ENCODE measurements at regions not wholly inside any gene's neighbourhood (a gene's known extent, or its start where the extent isn't known, plus 50 kb on each side); places are given as distances from the start of the nearest gene placed in this dataset.
"Not testable (repeated sequence)": the region's sequence is repeated elsewhere in the genome, so short reads cannot be mapped to it uniquely, and the experiment has no call there.

DNA sequence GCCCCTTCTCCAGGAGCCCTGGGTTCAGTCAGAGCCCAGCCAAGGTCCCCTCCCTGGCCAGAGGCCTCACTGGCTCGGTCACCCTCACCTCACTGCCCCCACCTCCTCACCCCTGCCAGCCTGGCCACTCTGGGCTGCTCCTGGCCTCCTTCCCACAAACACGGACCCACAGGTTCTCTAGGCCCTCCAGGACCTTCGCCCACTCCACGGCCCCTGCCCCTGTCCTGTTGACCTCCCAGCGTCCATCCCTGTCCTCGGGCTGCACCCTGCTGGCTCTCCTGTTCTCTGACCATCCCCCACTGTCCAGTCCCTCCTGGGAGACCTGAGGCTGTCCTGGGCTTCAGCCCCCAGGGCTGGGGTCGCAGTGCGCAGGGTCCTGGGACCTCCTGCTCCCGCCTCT lies 173.3 kb downstream of the TMEM121 start:
- not testable (repeated sequence) for DNase-seq

DNA sequence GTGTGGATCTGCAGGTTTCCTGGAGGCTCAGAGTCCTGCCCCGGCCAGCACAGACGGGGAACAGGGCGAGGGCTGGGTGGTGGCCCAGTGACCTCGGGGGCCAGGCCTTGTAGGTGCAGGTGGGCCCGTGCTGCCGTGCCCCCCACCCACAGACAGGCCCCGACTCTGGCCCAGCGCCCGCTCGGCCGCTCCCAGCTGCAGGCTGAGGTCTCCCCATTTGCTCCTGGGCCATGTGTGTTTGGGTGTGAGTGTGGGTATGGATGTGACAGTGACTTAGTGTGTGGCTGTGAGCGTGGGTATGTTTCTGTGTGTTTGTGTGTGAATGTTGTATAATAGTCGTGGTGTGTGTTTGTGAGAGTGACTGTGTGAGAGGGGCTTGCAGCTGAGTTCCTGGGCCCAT lies 173.8 kb downstream of the TMEM121 start:
- DNase-seq, result not testable (repeated sequence)

DNA sequence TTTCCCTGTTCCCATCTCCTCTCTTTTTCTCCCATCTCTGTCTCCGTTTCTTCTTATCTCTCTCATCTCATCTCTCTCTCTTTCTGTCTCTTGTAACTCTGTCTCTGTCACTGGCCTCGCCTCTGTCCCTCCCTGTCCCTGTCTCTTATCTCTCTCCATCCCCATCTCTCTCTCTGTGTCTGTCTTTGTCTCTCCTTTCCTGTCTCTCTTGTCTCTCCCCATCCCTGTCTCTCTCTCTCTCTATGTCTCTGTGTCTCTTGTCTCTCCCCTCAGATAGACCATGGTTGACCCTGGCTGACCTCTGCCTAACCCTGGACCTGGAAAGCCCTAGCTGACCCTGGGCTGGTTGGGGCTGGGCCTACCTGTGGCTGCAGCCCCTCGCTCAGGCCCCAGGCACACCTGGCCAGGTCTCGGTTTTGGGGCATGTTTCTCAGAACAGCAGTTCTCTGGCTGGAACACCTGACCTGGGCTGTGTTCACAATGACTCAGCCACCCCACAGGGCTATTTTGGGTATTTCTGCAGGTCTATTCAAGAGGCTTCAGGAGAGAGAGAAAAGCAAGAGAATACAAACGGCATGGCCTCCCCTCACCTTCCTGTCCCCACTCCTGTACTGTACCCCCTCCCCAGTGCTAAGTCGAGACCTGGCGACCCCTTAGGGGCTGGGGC lies 174.4 kb downstream of the TMEM121 start:
- no peak for DNase-seq

DNA sequence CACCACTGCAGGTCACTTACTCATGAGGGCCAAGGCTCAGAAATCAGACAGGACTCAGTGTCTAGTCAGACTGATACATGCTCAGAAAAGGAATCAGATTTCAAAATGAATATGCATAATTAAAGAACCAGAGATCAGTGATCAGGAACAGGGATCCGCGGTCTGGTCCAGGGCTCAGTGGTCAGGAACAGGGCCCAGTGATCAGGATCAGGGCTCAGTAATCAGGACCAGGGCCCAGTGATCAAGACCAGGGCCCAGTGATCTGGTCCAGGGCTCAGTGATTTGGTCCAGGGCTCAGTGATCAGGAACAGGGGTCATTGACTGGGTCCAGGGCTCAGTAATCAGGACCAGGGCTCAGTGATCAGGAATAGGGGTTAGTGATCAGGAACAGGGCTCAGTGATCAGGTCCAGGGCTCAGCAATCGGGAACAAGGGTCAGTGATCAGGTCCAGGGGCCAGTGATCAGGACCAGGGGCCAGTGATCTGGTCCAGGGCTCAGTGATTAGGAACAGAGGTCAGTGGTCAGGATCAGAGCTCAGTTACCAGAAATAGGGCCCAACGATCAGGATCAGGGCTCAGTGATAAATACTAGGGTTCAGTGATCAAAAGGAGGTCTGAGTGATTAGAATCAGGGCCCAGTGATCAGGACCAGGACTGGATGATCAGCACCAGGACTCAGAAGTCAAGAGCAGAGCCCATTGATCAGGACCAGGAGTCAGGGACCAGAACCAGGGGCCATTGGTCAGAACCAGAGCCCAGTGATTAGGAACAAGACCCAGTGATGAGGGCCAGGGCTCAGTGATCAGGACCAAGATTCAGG lies 175.3 kb downstream of the TMEM121 start:
- no peak for DNase-seq

DNA sequence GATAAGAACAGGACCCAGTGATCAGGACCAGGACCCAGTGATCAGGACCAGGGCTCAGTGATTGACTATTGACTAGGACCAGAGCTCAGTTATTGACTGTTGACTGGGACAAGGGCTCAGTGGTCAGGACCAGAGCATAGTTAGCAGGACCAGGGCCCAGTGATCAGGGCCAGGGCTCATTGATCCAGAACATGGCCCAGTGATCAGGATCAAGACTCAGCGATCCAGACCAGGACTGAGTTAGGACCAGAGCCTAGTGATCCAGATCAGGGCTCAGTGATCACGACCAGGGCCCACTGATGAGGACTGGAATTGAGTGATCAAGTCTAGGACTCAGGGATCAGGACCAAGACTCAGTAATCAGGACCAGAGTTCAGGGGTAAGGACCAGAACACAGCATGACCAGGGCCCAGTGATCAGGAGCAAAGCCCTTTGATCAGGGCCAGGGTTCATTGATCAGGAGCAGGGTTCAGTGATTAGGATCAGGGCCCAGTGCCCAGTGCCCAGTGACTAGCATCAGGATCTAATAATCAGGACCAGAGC lies 176.0 kb downstream of the TMEM121 start:
- no peak for DNase-seq

DNA sequence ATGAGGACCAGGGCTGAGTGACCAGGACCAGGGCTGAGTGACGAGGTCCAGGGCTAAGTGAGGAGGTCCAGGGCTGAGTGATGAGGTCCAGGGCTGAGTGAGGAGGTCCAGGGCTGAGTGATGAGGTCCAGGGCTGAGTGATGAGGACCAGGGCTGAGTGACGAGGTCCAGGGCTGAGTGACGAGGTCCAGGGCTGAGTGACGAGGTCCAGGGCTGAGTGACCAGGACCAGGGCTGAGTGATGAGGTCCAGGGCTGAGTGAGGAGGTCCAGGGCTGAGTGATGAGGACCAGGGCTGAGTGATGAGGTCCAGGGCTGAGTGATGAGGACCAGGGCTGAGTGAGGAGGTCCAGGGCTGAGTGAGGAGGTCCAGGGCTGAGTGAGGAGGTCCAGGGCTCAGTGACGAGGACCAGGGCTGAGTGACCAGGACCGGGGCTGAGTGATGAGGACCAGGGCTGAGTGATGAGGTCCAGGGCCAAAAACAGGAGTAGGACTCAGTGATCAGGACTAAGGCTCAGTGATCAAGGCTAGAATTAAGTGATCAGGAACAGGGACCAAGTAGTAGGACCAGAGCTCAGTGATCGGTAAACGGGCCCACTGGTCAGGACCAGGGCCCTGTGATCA lies 176.8 kb downstream of the TMEM121 start:
- DNase-seq, result not testable (repeated sequence)

DNA sequence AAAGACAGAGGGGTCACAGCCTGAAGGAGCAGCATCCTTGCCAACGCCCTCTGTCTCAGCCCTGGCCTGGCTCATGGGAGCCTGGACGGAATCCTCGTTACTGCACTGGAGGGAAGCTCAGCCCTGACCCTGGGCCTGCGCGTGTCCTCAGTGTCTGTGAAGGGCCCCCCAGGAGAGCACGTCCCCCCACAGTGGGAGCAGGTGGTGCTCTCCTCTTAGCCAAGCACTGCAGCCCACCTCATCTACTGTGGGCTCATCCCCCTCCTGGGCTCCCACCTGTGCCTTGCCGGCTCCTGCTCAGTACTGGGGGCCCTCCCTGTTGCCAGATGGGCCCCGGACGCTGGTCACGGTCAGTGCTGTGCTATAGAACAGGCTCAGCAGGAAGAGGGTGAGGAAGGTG lies 177.7 kb downstream of the TMEM121 start:
- not testable (repeated sequence) for DNase-seq

DNA sequence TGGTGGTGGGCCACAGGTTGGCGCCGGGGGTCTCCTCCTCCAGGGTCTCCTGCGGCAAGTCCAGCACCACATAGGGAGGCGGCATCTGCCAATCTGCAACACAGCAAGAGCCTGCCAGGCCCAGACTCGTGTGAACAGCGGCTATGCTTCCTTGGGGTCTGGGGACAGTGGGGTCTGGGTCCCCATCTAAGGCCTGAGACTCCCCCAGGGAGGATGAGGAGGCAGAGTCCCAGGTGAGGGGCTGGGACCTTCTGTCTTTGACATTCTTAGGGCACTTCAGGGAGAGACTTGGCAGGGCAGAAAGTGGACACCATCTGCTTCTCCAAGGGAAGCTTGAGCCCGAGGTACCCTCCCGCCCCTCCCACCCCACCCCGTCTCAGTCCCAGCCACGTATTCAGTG lies 178.1 kb downstream of the TMEM121 start:
- not testable (repeated sequence) for DNase-seq

DNA sequence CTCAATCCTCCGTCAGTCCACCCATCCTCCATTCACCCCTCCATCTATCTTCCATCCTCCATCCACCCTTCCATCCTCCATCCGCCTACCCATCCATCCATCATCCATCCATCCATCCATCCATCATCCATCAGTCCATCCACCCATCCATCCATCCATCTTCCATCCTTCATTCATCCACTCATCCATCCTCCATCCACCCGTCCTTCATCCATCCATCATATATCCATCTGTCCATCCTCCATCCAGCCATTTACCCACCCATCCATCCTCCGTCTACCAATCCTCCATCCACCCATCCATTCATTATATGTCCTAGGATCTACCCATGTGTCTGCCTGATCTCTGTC lies 179.1 kb downstream of the TMEM121 start:
- not testable (repeated sequence) for DNase-seq

DNA sequence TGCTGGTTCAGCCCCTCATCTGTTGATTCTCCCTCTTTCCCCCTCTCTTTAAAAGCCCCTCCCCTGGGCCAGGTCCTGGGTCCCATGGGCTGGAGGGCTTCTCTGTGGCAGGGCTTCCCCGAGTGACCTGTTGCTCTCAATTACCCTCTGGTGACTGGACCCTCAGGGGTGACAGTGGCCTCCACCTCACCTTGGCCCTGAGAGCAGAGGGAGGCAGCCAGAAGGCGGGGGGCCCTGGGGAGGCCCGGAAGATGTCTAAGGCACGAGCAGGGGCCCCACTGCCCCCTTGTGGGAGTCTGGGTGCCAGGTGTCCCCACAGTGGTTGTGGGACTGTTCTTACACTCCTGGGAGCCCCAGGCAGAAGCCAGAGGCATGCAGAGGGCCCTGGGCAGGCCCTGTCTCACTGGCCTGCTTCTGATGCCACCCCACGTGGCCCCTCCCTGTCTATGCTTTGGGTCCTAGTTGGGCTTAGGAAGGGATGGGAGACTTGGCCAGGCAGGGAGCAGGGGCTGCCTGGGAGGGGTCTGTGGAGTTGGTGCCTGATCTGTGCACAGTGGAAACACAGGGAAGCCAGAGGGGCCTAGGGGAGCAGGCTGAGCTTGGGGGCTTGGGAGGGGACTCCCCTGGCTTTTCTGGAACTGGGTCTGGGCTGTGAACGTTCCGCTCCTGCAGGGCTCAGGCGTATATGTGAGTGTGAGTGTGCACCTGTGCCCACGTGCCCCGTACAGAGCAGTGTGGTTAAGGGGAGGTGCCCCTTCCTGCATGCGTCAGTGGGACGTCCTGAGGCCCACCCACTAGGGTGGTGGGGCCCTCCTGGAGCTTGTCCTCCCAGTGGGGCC lies 179.7 kb downstream of the TMEM121 start:
- not testable (repeated sequence) for DNase-seq

DNA sequence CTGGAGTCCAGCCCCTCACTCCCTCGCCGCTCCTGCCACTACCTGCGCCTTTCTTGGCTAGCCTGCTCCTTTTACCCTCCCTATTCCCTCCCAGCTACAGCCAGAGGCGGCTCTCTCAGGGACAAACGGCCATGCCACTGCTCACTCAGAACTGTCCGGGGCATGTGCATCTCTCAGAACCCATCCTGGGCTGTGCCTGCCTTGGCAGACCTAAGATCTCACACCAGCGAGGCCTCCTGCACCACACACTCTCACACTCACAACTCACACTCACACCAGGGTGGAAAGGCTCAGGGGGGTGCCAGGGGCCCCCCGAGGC lies 180.3 kb downstream of the TMEM121 start:
- DNase-seq, result not testable (repeated sequence)

DNA sequence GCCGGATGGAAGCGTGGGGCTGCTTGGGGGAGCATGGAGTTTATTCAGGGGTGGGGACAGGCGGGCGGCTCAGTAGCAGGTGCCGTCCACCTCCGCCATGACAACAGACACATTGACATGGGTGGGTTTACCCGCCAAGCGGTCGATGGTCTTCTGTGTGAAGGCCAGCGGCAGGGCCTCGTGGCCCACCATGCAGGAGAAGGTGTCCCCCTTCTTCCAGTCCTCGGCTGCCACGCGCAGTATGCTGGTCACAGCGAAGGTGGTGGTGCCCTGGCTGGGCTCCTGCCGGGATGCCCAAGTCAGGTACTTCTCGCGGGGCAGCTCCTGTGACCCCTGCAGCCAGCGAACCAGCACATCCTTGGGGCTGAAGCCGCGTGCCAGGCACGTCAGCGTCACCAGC lies 180.7 kb downstream of the TMEM121 start:
- not testable (repeated sequence) for DNase-seq

DNA sequence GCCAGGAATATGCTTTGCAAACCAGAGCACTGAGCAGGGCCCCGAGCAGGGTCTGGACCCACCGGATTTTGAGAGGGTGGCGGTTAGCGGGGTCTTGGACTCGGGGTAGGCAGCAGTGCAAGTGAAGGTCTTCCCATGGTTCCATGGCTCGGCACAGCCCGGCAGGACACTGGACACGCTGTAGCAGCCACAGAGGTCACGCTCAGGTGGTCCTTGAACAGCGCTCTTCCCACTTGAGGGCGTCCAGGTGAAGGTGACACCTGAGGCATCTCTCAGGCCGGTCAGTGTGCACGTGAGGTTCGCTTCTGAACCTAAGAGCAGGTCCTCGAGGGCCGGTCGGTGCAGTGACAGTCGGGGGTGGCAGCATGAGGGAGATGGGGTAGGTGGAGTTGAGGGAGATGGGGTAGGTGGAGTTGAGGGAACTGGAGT lies 181.4 kb downstream of the TMEM121 start:
- DNase-seq, result not testable (repeated sequence)

DNA sequence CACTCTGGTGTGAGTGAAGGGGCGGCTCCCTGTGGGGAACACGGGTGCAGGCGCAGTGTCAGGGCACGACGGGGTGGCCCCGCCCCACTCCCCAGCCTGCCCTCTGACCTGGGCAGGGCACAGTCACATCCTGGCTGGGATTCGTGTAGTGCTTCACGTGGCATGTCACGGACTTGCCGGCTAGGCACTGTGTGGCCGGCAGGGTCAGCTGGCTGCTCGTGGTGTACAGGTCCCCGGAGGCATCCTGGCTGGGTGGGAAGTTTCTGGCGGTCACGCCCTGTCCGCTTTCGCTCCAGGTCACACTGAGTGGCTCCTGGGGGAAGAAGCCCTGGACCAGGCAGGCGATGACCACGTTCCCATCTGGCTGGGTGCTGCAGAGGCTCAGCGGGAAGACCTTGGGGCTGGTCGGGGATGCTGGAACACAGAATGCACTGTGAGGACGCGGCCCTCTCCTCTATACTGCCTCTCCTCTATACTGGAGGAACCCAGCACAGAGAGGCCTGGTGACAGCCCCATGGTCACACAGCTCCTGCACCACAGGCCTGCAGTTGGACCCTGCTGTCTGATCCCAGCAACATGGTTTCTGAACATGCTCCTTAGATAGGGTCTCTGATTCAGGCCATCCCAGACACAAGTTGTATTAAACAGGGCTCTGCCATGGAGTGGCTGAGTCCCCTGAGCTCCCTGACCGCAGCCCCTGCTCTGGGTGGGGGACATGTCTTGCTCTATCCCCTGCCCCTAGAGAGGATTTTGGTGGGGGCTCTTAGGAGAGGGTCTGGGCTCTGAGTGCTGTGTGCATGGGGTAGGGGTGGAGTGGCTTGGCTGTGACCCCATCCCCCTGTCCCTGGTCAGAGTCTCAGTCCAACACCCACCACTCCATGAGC lies 182.1 kb downstream of the TMEM121 start:
- not testable (repeated sequence) for DNase-seq

DNA sequence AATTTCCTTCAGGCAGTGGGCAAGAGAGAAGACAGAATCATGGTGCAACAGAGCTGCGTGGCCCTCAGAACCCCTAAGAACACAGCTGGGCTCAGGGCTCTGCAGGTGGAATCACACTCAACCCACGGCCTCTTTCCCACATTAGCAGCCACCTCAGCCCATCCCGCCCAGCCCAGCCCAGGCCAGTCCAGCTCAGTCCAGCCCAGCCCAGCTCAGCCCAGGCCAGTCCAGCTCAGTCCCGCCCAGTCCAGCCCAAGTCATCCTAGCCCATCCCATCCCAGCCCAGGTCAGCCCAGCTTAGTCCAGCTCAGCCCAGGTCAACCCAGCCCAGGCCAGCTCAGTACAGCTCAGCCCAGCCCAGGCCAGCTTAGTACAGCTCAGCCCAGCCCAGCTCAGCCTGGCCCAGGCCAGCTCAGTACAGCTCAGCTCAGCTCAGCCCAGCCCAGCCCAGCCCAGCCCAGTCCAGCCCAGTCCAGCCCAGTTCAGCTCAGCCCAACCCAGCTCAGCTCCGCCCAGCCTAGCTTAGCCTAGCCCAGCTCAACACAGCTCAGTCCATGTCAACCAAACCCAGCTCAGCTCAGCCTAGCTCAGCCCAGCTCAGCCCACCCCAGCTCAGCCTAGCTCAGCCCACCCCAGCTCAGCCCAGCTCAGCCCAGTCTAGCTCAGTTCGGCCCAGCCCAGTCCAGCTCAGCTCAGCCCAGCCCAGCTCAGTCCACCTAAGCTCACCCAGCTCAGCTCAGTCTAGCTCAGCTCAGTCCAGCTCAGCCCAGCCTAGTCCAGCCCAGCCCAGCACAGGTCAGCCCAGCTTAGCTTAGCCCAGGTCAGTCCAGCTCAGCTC lies 183.1 kb downstream of the TMEM121 start:
- DNase-seq, result no peak

DNA sequence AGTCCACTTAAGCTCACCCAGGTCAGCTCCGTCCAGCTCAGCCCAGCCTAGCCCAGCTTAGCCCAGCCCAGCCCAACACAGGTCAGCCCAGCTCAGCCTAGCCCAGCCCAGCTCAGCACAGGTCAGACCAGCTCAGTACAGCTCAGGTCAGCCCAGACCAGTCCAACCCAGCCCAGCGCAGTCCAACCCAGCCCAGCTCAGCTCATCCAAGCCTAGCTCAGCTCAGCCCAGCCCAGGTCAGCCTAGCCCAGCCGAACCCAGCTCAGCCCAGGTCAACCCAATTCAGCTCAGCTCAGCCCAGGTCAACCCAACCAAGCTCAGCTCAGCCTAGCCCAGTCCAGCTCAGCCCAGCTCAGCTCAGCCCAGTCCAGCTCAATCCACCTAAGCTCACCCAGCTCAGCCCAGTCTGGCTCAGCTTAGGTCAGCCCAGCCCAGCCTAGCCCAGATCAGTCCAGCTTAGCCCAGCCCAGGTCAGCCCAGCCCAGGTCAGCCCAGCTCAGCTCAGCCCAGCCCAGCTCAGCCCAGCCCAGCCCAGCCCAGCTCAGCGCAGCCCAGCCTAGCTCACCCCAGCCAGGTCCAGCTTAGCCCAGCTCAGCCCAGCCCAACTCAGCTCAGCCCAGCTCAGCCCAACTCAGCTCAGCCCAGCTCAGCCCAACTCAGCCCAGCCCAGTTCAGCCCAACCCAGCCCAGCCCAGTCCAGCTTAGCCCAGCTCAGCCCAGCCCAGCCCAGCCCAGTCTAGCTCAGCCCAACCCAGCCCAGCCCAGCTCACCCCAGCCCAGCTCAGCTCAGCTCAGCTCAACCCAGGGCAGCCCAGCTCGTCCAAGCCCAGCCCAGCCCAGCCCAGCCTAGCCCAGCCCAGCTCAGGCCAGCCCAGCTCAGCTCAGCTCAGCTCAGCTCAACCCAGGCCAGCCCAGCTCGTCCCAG lies 184.0 kb downstream of the TMEM121 start:
- no peak for DNase-seq

DNA sequence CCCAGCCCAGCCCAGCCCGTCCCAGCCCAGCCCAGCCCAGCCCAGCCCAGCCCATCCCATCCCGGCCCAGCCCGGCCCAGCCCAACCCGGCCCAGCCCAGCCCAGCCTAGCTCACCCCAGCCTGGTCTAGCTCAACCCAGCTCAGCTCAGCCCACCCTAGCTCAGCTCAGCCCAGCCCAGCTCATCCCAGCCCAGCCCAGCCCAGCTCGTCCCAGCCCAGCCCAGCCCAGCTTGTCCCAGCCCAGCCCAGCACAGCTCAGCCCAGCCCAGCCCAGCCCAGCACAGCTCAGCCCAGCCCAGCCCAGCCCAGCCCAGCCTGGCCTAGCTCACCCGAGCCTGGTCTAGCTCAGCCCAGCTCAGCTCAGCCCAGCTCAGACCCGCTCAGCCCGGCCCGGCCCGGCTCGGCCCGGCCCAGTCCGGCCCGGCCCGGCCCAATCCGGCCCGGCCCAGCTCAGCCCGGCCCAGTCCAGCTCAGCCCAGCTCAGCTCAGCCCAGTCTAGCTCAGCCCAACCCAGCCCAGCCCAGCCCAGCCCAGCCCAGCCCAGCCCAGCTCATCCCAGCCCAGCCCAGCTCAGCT lies 184.7 kb downstream of the TMEM121 start:
- DNase-seq, result no peak

DNA sequence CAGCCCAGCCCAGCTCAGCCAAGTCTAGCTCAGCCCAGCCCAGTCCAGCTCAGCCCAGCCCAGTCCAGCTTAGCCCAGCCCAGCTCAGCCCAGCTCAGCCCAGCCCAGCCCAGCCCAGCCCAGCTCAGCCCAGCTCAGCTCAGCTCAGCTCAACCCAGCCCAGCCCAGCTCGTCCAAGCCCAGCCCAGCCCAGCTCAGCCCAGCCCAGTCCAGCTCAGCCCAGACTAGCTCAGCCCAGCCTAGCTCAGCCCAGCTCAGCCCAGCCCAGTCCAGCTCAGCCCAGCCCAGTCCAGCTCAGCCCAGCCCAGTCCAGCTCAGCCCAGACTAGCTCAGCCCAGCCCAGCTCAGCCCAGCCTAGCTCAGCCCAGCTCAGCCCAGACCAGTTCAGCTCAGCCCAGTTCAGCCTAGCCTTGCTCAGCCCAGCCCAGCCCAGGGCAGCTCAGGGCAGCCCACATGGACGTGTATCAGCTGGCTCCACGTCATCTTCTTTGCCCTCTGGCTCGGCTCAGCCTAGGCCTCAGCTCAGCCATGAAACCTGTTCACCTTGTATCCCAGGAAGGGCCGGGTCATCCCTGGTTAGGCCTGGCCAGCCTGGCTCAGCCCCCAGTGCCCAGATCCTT lies 185.6 kb downstream of the TMEM121 start:
- DNase-seq, result no peak

DNA sequence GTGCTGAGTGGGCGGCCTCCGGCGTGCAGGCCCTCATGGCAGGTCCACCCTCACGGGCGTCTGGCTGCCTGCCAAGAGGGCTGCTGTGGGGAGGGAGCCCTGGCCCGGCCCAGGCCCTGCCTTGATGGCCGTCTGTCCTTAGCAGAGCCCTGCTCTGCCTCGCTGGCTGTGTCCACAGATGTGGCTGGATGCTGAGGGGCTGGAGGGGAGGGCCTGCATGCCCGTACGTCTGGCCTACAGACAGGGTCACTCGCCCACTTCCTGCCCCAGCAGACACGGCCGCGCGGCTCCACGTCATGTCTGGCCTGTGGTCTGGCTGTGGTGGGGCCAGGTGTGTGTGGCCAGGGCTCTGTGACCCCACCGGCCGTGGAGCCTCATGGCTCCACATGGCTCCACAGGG lies 186.3 kb downstream of the TMEM121 start:
- DNase-seq, result not testable (repeated sequence)
